Smooth muscle cell of the brain vasculature (primary cell): ENCODE measurements at regions not wholly inside any gene's neighbourhood (a gene's known extent, or its start where the extent isn't known, plus 50 kb on each side); places are given as distances from the start of the nearest gene placed in this dataset.

ENCODE experiments used
- DNase-seq: peaks from one replicate; pipeline ENCODE4 v3.0.0-alpha.2; 2012; ENCODE audit warnings: low read depth, low spot score

DNA sequence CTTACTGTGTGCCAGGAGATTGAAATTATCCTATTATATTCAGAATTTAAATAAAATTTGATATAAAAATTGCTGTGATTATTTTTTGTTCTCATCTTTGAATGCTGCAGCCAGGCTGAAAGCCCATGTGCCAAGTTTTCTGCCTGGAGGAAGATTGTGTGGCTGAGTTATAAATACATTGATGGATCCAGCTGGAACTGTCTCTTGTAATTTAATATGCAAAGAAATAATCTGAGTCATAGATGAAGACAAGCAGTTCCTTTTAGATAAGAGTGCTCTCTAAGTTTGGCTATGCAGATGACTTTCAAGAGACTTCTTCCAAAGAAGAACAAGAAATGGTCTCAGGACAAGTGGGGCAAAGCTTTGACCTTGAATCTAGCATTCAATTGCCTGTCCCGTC, 871.0 kb downstream of the CDH11 start:
- DNase-seq = no peak

DNA sequence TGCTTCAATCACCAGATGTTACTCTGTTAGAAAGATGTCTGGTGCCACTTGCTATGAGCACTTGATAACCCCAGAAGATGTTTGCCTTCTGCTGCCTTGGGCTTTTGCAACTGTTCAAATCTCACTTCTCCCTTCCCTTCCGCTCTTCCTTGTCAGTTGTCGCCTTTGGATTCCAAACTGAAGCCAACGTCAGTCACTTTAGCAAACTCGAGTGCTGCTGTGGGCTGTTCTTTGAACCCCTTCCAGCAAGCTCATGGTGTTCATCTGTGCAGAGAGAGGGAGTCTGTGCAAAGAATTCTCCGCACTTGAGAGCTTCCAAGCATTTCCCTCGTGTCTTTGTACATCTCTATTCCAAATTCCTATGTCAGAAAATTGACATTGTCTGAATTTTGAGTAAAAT, 879.4 kb downstream of the CDH11 start:
- no peak for DNase-seq

DNA sequence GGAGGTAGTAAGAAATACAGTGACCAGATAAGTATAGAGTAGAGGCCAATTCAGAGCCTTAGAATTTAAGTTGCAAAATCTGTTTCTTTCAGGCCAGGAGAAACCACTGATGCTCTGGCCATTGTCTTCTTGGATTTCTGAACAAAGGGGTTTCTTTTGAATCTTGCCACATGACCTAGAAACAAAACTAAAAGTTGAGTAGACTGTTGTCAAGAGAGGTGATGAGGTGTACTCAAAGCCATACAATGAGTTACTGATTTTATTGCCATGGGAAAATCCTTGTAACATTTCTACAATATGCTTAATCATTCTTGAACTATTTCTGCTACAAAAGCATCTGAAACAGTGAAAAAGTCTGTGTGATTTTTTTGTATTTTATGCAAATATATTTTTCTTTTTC, 881.3 kb downstream of the CDH11 start:
- DNase-seq = no peak

DNA sequence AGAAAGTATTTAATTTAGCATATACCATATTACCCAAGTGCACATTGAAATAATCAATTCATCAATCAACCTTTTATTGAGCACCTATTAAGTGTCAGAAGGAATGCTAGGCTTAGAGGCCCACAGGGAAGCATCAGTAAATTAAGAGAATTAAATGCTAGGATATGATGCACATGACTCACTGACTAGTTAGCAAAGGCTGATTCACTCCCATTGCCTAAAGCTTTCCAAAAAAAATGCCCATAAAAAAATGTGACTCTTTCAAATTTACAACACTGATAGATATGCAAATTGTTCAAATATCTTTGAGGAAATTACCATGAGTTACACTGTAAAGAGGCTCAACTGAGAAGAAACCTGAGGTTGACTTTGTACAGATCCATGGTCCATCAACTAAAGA, 883.3 kb downstream of the CDH11 start:
- no peak for DNase-seq

DNA sequence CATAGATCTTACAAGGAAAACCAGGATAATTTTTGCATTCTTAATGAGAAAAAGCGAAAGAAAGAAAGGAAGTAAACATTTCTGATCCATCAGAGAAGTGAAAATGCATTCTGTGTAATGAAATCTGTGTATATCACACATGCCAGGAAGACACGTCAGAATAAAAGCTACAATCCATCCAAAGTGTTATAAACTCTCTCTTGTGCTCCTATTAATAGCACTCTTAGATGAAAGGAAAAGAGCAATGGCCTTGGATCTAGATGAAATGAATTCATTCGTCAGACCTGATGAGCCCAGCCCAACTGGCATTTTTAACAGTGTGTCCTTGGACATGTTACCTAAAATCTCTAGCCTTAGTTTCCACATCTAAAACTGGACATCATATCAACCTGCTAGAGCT, 885.5 kb downstream of the CDH11 start:
- DNase-seq = no peak

DNA sequence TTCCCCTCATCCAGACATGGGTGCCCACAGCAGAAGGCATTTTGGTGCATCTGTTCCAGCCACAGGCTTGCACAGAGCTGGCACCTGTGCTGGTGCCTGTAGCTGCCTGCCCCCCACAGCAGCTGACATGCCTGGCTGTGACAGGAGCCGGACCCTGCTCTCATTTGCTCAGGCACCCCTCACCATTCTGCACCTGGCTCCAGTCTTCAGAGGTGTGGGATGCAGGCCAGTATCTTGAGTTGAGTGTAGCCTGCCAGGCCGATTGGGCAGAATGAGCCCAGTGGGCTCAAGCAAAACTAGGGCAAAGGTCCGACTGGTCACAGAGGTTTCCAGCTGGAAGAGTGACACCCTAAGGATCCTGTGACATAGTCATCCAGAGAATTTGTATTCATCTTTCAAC, 887.7 kb downstream of the CDH11 start:
- DNase-seq = no peak

DNA sequence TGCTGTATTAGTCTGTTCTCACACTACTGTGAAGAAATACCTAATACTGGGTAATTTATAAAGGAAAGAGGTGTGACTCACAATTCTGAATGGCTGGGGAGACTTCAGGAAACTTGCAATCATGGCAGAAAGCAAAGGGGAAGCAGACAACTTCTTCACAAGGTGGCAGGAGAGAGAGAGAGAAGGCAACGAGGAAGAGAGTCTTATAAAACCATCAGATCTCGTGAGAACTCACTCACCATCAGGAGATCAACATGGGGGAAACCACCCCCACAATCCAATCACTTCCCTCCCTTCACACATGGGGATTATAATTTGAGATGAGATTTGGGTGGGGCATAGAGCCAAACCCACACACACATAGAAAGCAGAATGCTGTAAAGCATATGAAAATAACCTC, 896.2 kb downstream of the CDH11 start:
- no peak for DNase-seq

DNA sequence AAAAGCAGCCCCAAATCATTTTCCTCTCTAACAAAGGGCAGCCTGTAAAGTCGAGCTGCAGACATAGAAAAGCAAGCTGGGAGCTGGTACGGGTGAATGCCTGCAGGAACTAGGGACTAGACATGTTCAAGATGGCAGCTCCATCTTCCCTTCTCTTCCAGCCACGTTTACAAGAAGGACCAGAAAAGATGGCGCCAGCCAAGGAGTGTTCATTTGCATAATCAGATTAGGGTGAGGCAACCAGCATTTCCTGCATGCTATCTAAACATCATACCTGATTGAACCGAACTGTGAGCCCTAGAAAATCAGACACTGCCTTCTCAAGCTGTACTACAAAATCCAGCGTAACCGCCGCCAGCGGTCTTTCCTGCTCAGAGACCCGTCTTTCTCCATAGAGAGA, 896.8 kb downstream of the CDH11 start:
- no peak for DNase-seq

DNA sequence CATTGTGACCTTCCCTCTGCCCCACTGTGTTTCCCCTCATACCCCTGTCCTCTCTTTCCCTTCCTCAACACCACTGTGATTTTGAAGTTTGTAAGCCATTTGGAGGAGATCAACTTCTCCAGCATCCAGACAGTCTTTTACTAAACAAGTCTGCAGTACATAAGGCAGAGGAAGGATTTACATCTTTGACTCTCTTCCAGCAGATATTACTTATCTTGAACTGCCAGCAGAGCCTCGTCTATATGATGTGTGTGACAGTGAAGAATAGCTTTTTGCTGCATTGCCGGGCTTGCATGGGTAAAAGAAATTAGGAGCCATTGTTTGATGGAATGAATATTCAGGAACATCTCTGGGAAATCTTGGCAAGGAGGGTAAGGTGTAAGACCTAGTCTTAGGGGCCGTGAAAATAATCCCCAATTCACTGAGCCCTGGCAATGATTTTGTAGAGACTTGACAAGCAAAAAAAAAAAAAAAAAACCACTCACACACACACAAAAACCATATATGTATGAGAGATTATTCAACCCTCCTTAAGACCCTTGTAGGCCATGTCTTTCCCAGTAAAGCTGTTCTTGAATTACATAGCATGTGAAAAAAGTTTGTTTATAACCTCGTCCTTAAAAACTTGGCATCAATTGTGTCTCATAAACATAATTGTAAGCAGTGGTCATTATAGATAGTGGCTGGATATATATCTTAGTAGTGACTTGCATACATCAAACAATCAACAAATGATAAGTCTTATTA, 903.9 kb downstream of the CDH11 start:
- DNase-seq = no peak

DNA sequence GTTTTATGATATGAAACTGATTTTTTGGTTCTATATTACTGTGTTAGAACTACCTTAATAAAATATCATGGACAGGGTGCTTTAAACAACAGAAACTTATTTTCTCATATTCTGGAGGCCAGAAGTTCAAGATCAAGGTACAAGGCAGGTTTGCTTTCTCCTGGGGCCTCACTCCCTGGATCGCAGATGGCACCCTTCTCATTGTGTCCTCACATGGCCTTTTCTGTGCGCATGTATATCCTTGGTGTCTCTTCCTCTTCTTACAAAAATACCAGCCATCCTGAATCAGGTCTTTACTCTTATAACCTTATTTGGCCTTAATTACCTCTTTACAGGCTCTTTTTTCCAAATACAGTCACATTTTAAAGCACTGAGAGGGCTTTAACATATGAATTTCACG, 906.1 kb downstream of the CDH11 start:
- no peak for DNase-seq

DNA sequence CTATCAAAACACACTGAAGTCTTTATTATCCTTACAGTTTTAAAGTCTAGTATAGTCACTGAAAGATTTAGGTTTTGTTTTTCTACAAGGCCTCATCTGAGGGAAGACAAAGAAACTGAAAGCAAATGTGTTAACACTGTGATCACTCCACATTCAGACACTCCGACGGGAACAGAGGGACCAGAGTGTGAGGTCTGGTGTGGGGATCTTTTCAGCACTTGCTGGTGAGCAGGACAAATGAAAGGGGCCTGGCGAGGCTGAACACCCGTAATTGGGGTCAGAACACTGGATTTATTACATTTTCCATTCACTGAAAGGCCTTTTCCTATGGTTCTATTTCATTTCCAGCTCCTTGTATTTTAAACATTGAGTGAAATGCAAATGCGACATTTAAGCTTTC, 910.5 kb downstream of the CDH11 start:
- no peak for DNase-seq

DNA sequence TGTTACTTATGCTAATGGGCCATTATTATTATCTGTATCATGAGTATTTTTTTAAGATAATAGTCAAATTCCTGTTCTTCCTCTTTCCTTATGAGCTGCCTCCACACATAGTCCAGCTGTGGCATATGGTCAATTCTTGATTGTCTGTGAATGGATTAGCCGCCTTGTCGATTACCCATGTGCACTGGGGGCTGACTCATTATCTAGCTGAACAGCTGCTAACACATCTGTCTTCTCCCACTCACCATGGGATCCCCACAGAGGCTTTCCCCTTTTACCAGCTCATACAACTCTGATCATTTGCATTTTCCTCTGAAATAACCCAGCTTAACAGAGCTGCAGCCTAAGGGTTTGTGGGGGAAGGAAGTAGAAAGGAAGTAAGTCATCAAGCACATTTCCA, 915.0 kb downstream of the CDH11 start:
- DNase-seq = no peak

DNA sequence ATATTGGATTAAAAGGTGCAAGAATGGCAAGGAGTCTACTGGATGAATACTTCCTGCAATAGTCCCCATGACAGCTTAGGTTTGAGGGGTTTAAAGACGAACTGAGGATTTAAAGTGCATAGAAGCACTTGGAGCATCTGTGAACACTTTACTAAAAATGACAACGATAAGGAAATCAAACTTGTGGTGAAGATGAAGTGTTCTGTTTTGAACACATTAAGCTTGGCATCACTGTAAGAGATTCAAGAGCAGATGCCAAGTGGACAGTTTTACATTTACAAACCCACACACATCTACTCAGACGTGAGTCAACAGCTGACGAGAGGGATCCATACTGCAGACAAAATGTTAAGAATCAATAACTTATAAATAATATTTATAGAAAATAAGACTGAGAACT, 918.7 kb downstream of the CDH11 start:
- no peak for DNase-seq

DNA sequence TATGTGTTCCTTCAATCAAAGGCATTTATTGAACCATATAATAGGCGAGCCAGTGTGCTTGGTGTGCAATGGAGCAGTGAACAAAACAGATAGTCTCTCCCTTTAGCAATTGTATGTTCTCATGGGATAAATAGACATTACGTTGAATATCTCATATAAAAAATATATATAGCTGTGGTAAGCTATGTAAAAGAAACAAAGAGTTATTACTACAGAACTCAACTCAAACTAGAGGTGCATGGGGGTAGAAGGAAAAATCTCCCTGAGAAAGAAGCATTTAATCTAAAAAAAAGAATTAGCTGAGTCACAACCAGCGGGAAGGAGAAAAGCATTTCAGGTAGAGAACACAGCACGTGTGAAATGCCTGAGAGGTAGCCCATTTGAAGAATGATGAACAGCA, 919.3 kb downstream of the CDH11 start:
- no peak for DNase-seq

DNA sequence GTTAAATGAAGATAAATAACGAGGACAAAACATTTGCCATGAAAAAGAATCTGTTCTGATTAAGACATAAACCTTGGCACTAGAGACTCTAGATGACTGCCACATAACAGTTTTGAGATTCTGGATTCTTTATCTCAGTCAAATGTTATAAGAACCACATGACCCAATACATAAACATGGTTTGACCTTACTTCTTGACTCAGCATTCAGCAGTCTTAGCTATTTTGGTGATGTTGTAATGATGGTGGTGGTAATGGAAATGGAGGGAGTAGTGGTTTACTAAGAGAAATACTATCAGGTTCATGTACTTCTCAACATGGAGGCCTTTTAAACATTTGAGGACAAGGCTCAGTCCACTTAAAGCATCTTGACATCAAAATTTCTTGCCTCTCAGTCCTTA, 925.4 kb downstream of the CDH11 start:
- DNase-seq = no peak

DNA sequence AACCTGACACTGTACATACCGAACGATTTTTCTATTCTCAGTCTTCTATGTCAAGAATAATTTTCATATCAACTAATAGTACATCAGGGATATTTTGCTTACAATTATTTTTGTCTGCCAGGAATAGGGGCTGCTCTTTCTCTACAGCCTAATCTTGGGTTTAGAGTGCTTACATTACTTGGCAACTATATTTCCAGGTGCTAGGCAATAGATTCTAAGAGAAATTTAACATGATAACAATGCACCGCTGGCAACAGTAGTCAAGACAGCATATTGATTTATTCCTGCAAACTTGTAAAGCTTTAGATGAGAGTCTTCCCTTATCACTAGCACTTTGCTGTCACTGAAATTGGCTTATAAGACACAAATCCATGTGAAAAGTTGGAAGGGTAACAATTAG, 935.9 kb downstream of the CDH11 start:
- DNase-seq = no peak

DNA sequence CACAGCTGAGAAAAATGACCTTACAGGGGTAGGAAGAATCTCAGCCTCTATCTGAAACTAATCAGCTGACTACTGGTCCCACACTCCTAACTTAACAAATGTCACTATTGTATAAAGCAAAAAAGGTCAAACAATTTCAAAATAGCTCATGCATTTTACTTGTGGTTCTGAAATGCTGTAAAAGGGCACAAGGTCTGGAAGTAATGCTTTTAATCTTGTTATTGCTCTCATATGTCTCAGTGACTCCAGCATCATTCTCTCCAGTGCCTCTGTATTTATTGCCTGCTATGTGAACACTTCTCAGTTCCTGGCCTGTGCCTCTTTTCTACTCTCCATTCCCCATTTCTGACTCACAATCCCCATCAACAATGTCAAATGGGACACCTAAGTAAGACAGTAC, 937.7 kb downstream of the CDH11 start:
- no peak for DNase-seq

DNA sequence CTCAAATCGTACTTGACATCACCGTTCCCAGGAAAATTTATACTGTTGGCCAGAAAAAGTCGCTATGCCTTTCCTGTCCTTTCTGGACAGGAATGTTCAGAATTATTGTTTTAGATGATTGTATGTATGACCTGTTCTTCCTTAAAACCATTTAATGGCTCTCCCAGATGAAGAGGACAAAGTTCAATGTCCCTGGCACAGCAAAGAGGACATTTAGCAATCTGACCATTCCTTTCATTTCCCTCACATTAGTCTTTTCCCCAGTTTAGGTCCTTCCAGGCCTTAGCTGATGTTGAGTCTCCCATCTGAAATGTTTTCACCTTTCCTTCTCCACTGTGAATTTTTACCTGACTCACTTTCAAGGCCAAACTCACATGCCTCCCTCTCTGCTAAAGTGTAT, 938.9 kb downstream of the CDH11 start:
- DNase-seq = no peak

DNA sequence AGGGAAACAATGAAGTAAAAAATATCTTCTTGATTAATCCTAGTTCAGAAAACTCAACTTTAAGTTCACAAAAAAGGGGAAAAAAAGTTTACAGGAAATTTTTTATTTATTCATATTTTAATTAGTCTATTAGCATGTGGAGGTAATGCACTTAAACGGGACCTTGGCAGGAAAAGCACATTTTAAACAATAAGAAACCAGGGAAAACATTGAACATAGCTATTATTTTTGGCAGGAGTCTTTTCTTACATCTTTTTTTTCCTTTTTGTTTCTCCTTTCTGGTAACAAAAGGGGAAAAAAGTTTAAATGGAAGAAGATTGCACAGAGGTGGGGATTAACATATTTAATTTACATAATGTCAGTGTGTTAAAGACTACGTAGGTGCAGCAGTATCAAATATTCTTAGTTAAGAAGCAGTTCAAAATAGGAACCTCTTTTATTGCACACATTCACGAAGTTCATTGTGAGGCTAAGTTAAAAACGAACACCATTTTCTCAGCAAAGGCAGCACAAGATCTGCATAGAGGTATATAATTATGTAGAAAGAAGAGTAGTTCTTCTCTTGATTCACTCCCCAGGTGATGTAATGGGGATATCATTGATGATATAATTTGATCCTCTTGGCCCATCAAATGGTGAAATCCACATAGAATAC, 940.5 kb downstream of the CDH11 start:
- DNase-seq = no peak

DNA sequence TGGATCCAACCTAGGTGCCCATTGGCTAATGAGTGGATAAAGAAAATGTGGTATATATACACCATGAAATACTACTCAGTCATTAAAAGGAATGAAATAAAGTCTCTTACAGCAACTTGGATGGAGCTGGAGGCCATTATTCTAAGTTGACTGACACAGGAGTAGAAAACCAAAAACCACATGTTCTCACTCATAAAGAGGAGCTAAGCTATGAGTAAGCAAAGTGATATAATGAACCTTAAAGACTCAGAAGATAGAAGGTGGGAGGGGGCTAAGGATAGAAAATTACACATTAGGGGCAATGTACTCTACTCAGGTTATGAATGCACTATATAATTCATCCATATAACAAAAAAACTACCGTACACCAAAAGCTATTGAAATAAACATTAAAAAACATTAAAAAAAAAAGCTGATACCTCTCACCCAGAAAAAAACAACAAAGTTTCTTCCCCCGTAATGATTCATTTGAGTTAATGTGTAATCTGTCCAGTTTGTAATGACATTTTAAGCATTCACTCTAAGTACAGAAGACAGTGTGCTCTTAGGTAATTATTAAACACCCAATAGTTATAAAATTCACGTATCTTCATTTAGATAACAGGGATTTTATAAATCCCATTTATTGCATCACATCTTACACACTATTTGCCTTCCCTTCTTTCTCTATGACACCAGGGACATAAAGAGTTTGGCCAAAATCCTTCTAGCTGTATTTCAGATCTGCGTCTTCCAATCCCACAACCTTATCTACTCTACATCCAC, 941.5 kb downstream of the CDH11 start:
- DNase-seq = no peak

DNA sequence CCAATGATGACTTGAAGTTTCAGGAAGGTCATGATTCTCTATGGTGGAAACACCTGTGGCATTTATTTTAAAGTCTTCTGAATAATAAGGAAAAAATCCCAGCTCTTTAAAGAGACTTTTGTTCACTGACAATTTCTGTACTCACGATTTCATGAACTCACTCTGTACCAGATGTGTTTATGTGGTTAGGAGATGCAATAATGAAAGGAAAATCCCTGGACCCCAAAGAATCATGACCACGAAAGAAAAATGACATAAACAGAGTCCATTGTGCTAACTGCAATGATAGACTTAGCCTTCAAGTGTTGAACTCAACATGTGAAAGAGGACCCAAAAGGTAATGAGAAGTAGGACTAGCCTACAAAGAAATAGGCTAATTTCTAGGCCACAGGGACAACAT, 947.5 kb downstream of the CDH11 start:
- no peak for DNase-seq

DNA sequence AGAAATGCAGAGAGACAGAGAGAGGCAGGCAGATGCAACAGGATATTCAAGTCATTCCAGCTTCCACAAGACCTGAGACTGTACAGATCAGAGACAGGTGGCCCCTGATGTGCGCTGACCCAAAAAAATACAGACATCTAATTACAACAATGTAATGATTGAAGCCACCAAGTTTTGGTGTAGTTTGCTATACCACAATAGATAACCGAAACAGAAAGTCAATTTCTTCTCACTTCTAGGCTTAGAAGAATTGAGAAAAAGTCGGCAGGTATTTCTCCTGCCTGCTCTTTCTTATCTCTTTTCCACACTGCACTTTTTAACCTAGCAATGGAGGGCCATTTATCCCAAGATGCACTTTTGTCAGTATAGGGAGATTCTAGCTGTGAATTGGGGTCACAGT, 949.2 kb downstream of the CDH11 start:
- DNase-seq = no peak

DNA sequence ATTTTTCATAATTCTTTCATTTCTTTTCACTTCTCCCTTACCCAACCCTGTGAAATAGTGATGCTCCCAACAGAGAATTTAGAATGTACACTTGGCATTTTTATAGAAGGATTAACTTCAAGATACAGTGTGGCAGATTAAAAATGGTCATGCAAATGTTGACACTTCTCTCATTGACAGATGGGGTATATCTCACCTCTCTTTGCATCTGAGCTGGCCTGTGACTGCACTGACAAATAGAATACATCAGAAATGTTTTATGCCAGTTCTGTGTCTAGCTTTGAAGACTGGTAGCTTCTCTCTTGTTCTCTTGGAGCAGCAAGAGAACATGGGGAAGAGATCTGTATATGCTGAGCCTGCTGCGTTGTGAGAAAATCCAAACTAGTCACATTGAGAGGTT, 949.6 kb downstream of the CDH11 start:
- no peak for DNase-seq
